ENCODE measurements at regions not wholly inside any gene's neighbourhood (a gene's known extent, or its start where the extent isn't known, plus 50 kb on each side); places are given as distances from the start of the nearest gene placed in this dataset.

- TF ChIP-seq CTCF (conservative IDR thresholded peaks at IDR 0.05 in 1 of 2, IDR thresholded peaks at IDR 0.05 in 1 of 2; ENCODE audit: low read depth in 1 of 2, low read length in 2 of 2) (no peak), EZH2 (IDR thresholded peaks at IDR 0.05; ENCODE audit: low read length, missing control alignments) (no peak)
Observed at GRCh38 chr7:126103582-126103981, 1149.2 kb downstream of the GRM8 start.

All from fibroblast of lung (primary cell).